HG02840 (cell line): ENCODE measurements at regions not wholly inside any gene's neighbourhood (a gene's known extent, or its start where the extent isn't known, plus 50 kb on each side); places are given as distances from the start of the nearest gene placed in this dataset.
"Not testable (repeated sequence)": the region's sequence is repeated elsewhere in the genome, so short reads cannot be mapped to it uniquely, and the experiment has no call there.

ENCODE experiments used
- ATAC-seq: cut with Tn5 transposase; IDR thresholded peaks from one replicate; pipeline ENCODE4 v1.9.1; 2021; ENCODE audit warnings: mild to moderate bottlenecking, moderate library complexity, moderate number of reproducible peaks; ENCODE audit not compliant: unreplicated experiment, low FRiP score

DNA sequence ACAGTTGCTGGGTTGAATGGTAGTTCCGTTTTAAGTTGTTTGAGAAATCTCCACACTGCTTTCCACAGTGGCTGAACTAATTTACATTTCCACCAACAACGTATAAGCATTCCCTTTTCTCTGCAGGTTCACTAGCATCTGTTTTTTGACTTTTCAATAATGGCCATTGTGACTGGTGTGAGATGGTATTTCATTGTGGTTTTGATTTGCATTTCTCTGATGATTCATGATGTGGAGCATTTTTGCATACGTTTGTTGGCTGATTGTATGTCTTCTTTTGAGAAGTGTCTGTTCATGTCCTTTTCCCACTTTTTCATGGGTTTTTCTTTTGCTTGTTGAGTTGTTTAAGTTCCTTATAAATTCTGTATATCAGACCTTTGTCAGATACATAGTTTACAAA lies 150.2 kb upstream of the MAP3K1 start:
- ATAC-seq, result not testable (repeated sequence)

DNA sequence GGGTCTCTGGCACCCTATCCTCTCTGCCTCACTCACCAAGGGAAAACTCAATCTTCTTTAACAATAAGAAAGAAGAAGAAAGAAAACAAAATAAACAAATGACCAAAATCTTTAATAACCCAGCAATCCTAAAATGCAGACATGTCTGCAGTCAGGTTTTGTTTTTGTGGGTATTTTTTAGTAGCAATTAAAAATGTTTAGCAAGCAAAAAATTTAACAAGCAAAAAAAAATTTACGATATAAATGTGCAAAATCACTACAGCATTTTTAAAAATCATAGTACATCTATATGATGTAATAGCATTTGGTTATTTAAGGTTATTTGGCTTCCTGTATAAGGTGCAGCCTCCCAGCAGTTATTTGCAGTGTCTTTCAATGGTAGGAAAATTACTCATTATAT lies 151.3 kb upstream of the MAP3K1 start:
- ATAC-seq, result no peak

DNA sequence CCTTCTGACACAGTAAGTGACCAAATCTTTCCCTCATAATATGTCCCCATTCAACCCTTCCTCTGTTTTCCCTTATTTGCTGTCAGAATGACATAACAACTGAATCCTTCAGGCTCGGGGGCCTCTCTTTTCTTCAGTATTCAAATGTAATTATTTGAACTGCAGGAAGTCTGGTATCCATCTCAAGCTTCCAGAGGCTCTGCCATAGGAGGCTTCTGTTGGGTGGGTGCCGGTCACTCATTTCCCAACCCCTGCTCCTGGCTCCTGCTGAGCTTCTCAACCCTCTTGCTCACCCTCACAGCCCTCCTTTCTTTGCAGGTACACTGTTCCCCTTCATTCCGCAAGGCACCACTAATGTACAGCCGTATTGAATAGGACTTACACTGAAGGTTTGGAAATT lies 151.8 kb upstream of the MAP3K1 start:
- no peak for ATAC-seq

DNA sequence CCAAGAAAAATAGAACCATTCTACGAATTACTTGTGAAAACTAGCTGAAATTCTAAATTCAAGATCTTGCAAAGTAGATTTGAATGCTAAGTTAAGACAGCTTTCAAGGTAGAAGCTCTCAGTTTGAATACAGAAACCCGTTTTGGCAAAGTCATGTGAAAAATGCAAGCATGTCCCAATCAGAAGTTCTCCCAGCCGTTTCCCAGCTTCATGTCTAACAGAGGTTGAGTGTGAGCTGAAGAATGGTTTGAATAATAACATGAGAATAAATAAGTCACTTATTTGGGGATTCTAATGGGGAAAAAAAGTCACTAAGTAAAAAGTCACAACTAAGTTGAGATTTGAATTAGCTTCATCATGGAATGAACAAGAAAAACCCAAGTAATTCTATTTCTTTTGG lies 152.5 kb upstream of the MAP3K1 start:
- ATAC-seq, result no peak

DNA sequence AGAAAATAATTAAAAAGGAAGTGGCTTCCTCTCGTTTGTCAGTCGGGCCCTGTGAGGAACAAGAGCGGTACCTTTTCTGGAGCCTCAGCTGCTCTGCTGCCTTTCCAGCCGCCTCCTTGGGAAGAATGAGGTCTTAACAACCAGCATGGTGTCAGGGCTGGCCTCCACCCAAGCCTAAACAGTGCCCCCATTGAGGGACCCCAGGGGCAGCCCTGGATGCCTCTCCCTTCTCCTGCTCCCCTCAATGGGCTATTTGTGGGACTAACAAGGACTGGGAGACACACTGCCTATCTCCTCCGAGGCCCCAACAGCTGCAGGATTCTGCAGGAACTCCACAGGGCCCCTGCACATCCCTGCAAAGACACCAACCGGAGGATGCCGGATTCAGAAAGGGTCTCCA lies 155.4 kb upstream of the MAP3K1 start:
- ATAC-seq, result no peak

DNA sequence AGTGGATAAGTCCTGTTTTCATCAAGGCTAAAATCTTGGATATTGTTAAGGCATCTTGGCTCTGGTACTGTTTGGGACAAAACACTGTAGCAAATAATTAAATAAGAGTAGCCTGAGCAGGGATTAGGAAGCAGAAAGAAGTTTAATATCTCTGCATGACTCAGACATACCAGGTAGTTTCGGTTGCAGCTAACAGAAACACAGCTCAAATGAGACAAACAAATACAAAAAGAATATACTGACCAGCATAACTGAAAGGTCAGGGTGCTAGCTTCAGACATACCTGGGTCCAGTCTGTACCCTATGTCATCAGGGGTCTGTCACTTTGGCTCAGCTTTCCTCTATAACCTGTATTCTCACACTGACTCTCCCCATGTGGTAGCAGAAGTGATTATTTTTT lies 156.4 kb upstream of the MAP3K1 start:
- no peak for ATAC-seq

DNA sequence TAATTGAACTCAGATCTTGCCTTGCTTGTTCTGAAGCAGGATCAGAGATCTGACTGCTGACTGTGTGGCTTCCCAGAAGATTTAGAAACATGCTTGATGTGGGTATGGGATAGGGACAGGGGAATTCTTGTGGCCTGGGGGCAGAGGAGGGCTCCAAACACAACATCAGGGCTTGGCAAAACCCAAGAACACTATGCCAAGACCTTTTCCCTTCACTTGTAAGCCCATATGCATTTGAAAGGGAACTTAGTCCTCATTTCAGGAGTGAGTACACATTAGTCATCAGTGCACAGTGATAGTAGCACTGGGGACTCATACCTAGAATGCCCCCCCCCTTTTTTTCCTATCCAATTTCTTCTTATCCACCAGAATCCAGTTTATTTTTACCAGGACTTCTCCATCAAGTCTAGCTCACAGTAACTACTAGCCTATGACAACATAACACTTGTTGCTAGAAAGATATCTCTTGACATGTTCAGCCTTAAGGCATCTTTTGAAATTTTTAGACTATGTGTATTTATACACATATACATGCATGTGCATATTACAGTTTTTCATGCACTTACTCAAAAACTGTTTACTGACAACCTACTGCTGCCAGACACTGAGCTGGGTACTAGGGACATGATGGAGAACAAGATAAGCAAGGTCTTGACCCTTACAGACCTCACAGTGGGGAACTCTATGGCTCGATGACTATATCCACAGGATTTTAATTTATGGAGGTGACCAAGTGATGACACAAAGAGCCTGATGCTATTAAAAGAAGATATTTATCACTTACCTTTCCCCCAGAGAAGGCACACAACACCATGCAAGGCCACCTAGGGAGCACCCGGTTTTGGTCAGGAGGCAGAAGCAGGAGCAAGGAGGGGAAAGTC lies 158.3 kb upstream of the MAP3K1 start:
- no peak for ATAC-seq

DNA sequence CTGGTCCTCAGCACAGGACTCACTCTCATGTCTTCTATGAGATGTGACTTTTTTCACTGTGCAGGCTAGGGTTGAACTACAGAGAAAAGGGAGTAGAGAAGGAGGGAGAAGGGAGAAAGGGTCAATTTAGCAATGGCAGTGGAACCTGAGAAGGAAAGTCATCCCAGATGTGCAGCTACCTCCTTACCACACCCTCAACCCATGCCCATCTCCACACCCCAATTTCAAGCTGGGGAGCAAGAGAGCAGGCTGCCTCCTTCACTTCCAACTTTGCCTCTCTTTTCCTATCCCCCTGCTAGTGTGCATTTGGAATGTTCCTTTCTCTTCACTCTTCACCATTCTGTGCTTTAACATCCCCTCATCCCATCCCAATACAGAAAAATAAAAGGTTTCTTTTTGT lies 163.5 kb upstream of the MAP3K1 start:
- ATAC-seq, result no peak

DNA sequence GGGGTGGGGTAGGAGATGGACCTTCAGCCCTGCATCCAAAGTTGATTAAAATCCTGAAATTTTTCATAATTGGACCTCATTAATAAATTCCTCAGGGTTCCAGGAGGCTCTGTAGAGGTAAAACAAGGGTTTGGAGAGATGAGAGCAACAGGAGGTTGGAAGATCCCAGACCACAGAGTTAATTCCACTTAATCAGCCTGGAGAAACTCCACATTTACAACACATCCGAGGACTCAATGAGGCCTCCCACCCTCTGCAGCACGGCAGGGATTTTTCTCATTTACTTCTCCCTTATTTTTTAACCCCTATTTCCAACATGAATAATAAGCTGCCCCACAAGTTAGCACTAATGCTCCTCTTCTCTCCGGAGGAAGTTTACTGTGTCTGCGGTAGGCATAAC lies 165.0 kb upstream of the MAP3K1 start:
- ATAC-seq, result no peak

DNA sequence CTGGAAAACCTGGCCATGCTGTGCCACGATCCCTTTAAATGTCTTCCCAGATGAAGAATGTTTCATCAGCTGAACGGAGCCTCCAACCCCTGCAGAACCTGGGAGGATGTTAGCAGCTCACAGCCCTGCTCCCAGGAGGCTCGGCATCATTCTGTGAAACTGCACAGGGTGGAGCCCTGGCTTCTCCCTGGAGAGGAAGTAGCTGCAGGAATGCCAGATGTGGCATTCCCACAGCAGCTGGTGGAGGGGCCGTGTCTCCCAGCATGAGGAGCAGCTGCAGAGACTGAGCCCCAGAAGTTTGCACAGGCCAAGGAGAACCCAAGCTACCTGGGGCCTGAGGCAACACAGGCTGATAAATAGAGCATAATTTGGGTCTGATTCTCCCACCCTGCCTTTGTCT lies 165.8 kb upstream of the MAP3K1 start:
- no peak for ATAC-seq

DNA sequence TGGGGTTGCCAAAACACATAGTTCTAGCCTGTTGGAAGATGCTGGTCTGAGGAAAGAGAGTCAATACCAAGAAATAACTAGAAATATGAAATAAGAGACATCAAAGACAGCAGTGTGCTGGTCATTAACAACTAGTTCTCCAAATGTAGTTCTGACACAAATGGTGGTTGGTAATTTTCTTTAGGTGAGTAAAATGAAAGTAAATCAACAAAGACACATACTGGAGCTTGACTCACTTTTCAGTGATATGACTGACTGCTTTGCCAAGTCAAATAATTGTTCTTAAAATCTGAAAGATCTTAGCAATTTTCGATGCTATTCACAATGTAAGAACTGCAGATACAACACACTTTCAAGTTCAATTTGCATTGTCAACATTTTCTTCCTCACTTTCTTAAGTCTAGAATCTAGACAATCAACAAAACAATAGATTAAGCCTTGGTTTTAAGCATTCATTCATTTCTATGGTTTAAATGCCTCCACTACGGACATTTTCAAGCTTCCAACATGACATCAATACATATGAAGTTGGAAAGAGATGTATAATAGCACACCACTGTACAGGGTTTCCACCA lies 166.8 kb upstream of the MAP3K1 start:
- ATAC-seq, result no peak

DNA sequence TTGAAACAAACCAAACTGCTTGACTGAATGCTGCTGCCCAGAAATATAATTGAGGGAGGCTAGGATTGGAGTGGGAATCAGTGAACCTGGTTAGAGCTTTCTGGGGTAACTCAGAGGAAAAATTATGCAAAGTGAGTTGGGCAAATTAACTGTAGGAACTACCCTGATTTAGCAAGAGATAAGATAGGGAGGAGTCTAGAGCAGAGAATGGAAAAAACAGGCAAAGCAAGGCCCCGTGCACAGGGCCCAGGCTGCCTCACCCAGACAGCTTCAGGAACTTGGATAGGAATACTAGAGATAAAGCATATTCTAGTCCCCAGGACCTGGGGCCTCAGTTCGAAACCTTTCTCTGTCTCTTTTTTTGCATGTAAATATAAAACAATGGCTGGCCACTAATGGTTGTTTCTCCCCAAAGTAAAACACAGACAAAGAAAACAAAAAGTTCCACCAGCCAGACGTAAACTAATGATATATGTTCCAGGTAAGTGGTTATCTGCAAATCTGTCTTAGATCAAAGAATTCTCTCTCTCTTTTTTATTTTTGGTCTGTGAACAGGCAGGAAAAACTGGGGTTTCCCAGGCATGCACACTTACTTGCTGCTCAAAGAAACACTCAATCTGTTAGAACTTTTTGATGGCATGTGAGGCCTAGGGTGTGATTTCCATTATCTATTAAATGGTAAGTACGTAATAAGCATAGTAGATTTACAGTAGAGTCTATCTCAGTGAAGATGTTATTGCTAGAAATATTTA lies 168.1 kb upstream of the MAP3K1 start:
- no peak for ATAC-seq

DNA sequence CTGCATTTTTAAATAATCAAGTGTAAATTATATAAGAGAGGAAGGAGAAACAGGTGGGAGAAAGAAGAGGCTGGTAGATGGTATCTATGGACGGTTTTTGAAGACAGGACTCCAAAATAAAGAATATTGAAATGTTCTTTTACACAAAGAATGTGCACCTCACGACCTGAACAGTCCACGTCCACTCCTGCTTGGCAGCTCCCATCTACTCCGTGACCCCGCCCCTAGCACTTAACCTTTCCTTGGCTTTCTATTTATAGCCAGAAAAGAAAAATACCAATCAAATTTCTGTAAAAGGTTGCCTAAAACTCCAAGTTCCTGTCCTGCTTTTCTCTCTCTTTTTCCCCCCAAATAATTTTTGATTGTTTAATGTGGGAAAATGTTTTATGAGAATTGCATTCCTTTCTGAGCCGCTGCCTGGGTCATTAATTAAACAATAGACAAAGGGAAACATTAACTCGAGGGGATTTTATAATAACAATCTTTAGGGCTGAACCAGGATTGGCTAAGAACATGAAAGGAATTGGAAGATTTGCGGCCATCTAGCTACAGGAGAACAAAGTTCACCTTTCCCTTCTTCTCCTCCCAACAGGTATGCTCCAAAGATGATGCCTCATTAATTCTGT lies 173.6 kb upstream of the MAP3K1 start:
- no peak for ATAC-seq

DNA sequence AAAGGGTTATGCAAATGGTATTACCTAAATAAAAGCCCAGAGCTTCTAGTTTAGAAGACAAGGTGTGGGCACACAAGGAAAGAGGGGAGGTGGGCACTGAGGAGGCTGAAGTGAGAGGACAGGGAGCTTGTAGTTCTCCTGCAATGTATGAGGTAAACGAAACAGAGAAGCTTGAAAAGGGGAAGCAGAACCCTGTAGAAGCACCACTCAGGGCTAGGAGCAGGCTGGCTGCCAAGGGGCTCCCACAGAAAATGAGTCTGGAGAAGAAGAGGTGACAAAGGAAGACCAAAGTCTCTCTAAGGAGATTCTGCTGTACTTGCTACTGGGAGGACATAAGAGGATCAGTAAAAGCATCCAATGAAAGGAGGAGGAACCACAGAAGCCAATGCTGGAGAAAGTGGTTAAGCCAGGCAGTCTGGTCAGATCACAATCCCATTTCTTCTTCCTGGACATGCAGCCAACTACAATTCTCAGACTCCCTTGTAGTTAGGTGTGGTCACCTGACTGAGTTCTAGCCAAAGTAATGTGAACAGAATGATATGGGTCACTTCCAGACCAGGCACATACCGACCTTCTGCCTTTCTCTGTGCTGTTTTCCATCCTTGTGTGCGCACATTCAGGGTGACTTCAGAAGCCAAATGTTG lies 174.5 kb upstream of the MAP3K1 start:
- ATAC-seq, result no peak

DNA sequence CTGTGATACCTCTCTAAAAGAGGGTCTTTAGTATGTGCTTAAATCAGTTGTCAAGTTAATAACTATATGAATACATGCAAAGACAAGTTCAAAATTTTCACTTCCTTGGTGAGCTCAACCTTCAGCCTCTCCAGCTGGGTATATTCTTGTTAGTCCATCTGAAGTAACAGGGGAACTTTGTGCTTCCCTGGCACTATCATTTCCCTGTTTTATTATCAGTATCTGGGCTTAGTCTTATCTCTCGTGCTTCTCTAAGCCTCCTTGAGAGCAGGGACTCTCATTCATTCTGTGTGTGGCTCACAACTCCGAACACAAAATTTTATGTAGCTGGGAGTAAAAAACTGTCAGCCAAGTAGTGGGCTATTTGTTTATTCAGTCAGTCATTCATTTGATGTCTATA lies 175.9 kb upstream of the MAP3K1 start:
- ATAC-seq, result no peak

DNA sequence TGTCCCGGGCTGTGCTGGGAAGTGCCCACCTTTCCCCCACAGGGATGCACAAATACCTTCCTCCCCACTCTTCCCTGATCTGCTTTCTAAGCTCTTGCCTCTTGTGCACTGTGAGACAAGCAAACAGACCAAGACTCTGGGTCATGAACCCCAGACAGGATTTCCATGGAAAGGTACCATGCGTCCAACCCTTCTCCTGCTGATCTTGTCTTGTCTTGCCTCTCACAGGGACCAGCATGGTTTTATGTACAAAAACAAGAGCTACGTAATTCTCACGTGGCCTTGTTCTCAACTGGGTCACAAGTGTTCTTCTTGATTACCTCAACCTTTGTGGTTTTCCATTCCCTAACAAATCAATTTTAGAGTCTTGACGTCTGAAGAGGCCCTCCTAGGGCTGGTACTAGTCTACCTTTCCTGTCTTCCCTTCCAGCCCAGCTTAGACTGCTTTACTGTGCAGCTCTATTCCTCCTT lies 176.5 kb upstream of the MAP3K1 start:
- no peak for ATAC-seq

DNA sequence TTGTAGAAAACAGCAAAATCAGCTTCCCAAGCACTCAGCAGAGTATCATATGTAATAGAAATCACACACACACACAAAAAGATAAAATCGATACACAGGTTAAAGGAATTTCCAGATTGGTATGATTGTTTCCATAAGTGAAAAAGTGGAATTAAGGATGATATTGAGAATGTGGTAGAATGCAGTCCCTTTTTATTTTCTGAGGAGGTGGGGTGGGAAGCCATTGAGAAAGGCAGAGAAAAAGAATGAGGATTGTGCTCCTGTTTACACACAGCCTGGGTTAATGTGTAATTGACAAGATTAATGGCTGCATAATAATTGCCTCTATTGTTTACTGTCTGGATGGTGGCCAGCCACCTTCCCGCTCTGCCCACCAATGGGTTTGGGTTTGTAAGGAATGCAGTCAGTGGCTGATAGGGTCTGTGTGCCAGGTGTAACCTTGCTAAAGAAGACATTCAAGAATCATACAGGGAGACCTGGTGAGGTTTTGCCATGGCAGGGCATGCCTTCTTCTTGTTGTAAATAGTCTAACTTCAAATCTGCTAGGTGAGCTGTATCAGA lies 177.2 kb upstream of the MAP3K1 start:
- ATAC-seq, result no peak

DNA sequence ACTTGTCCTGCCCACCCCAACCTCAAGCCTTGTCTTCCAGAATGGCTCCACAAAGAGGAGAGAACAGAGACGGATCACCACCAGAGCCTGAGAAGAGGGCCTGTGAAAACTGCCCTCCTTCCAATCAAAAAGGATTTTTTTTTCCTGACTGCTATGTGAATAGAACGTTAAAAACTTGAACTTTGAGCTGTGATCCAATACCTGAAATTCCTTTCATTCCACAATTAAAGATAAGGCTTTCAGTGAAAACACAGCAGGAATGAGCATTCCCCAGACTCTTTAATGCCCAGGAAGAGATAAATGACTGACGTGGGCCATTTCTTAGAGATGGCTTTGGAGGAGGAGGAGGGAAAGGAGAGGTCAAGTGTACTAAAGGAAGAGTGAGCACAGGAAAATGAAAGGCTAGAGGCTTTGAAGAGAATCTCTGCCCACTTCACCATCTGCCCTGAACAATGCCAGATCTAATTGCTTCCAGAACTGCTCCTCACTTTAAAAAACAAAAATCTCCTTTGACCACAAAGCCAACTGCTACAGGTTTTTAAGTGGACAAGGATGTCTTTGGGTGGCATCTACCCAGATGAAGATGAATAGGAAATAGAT lies 177.9 kb upstream of the MAP3K1 start:
- no peak for ATAC-seq

DNA sequence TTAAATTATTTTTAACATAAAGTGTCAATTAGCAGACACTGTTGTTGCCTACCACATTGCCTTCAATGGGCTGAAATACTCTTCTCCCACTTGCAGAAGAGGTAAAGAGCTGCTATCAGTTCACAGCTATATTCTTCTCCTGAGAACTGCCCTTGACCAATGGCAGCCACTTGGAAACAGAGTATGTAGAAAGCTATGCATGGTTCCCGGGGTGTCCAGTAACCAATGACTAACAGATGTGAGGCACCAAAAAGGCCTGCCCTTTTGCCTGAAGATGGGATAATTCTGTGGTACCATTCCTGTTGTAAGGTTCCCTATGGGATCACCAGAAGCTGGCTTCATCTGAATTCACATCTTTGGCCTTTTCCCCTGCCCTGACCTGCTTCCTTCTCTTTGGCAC lies 181.4 kb upstream of the MAP3K1 start:
- ATAC-seq, result no peak

DNA sequence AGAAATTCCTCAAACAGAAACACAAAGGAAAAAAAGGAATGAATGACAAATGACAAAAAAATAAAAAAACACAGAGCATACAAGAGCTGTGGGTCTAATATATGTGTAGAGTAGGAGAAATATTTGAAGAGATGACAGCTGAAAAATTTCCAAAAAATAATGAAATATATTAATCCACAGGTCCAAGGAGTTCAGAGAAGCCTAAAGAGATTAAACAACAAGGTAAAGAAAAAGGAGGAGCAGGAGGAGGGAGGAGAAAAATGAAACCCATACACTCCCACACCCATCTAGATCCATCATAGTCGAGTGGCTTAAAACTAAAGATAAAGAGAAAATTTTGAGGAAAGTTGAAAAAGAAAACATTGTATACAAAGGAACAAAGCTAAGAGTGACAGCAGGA lies 182.4 kb upstream of the MAP3K1 start:
- ATAC-seq, result no peak
